ENCODE measurements at regions not wholly inside any gene's neighbourhood (a gene's known extent, or its start where the extent isn't known, plus 50 kb on each side); places are given as distances from the start of the nearest gene placed in this dataset.

DNA sequence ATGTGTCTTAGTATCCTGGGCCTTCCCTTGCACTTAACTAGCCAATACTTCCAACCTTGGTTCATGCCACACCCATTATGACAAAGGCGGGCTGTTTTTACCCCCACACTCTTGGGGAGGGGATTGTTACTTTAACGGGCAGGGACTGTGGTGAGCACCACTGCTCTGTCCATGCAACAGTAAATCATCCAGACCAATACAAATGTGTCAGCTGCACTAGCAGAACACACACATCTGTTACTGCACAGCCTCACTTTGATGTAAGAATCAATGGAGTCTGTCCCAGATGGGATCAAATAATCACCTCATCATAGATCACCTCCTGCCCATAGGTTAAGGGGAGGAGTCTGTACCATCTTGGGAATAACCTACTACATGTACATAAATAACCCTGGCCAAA lies 58.1 kb downstream of the NPAP1 start:
- H3K9me3 ChIP-seq (ENCODE audit: control insufficient read depth, insufficient read depth, low read depth, low read length) = no peaks in the 10 kb centered on the region; the same call in 1 of the 2 replicates
- ATAC-seq (no peak), DNase-seq (ENCODE audit: low read depth, low spot score) (no peak)
- H3K27me3 ChIP-seq (ENCODE audit: control insufficient read depth, insufficient read depth, low read length) = no peaks in the 10 kb centered on the region
- H3K4me1 ChIP-seq (ENCODE audit: control insufficient read depth, insufficient read depth, low read length) = no peaks in the 10 kb centered on the region
- POLR2A ChIA-PET = no interaction called here
- no peak for TF ChIP-seq SIN3A (IDR thresholded peaks at IDR 0.05; ENCODE audit: borderline replicate concordance, insufficient read depth, low read depth, low read length)
- no peak for TF ChIP-seq POLR2AphosphoS5 (IDR thresholded peaks at IDR 0.05; ENCODE audit: low read depth, low read length)
- TF ChIP-seq, protein P1, sequence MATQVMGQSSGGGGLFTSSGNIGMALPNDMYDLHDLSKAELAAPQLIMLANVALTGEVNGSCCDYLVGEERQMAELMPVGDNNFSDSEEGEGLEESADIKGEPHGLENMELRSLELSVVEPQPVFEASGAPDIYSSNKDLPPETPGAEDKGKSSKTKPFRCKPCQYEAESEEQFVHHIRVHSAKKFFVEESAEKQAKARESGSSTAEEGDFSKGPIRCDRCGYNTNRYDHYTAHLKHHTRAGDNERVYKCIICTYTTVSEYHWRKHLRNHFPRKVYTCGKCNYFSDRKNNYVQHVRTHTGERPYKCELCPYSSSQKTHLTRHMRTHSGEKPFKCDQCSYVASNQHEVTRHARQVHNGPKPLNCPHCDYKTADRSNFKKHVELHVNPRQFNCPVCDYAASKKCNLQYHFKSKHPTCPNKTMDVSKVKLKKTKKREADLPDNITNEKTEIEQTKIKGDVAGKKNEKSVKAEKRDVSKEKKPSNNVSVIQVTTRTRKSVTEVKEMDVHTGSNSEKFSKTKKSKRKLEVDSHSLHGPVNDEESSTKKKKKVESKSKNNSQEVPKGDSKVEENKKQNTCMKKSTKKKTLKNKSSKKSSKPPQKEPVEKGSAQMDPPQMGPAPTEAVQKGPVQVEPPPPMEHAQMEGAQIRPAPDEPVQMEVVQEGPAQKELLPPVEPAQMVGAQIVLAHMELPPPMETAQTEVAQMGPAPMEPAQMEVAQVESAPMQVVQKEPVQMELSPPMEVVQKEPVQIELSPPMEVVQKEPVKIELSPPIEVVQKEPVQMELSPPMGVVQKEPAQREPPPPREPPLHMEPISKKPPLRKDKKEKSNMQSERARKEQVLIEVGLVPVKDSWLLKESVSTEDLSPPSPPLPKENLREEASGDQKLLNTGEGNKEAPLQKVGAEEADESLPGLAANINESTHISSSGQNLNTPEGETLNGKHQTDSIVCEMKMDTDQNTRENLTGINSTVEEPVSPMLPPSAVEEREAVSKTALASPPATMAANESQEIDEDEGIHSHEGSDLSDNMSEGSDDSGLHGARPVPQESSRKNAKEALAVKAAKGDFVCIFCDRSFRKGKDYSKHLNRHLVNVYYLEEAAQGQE (IDR thresholded peaks at IDR 0.05; ENCODE audit: insufficient read depth in 1 of 2, low read depth in 2 of 2, low read length in 1 of 2) = no peak
- TF ChIP-seq, protein P2, sequence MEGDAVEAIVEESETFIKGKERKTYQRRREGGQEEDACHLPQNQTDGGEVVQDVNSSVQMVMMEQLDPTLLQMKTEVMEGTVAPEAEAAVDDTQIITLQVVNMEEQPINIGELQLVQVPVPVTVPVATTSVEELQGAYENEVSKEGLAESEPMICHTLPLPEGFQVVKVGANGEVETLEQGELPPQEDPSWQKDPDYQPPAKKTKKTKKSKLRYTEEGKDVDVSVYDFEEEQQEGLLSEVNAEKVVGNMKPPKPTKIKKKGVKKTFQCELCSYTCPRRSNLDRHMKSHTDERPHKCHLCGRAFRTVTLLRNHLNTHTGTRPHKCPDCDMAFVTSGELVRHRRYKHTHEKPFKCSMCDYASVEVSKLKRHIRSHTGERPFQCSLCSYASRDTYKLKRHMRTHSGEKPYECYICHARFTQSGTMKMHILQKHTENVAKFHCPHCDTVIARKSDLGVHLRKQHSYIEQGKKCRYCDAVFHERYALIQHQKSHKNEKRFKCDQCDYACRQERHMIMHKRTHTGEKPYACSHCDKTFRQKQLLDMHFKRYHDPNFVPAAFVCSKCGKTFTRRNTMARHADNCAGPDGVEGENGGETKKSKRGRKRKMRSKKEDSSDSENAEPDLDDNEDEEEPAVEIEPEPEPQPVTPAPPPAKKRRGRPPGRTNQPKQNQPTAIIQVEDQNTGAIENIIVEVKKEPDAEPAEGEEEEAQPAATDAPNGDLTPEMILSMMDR (IDR thresholded peaks at IDR 0.05) = no peak
- no peak for TF ChIP-seq TCF7L2 (IDR thresholded peaks at IDR 0.05; ENCODE audit: low read depth, low read length)
- BruUV-seq (replicated peaks) = no TSS peak
- no peaks in the 10 kb centered on the region for H3K36me3 ChIP-seq (ENCODE audit: control insufficient read depth, insufficient read depth, low read length)
- intact Hi-C loops (cut with micrococcal nuclease; ENCODE audit: unreplicated experiment) = no loop called here
- CTCF ChIA-PET = no interaction called here
- in situ Hi-C loops (cut with HindIII; ENCODE audit: low pct_unique_long_range_greater_than_20kb, low sequenced_read_pairs) = no loop called here
- H3K27ac ChIP-seq (ENCODE audit: low read length) = no peak overlapping the region
- no peak overlapping the region for H3K4me3 ChIP-seq (ENCODE audit: low read depth in 2 of 2, low read length in 2 of 2)

DNA sequence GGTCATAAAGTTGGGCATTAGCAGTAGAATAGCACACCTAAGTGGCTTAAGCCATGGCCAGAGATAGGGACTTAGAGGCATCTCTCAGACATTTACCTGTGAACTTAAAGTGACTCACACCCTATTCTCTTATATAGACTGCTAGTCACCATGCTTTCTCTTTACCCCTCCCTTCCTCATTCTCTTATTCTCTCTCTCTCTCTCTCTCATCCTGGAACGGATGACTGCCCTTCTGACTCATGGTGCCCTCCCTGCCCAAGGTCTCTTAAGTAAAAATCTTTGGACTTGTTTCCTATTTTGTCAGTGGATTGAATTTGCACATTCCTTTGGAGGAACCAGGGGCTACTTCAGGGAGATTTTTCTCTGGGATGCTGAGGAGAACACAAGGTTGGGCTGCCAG lies 58.8 kb downstream of the NPAP1 start:
- Histone ChIP-seq H3K4me3 (ENCODE audit: low read depth in 2 of 2, low read length in 2 of 2) (no peak overlapping the region), H3K4me1 (ENCODE audit: control insufficient read depth, insufficient read depth, low read length) (no peaks in the 10 kb centered on the region), H3K27ac (ENCODE audit: low read length) (no peak overlapping the region), H3K9me3 (ENCODE audit: control insufficient read depth, insufficient read depth, low read depth, low read length) (no peaks in the 10 kb centered on the region; the same call in 1 of the 2 replicates), H3K27me3 (ENCODE audit: control insufficient read depth, insufficient read depth, low read length) (no peaks in the 10 kb centered on the region), H3K36me3 (ENCODE audit: control insufficient read depth, insufficient read depth, low read length) (no peaks in the 10 kb centered on the region)
- CTCF ChIA-PET = no interaction called here
- intact Hi-C loops (cut with micrococcal nuclease; ENCODE audit: unreplicated experiment) = no loop called here
- TF ChIP-seq, protein P2 (IDR thresholded peaks at IDR 0.05) = no peak
- TF ChIP-seq SIN3A (IDR thresholded peaks at IDR 0.05; ENCODE audit: borderline replicate concordance, insufficient read depth, low read depth, low read length) (no peak), TCF7L2 (IDR thresholded peaks at IDR 0.05; ENCODE audit: low read depth, low read length) (no peak), POLR2AphosphoS5 (IDR thresholded peaks at IDR 0.05; ENCODE audit: low read depth, low read length) (no peak)
- TF ChIP-seq, protein P1 (IDR thresholded peaks at IDR 0.05; ENCODE audit: insufficient read depth in 1 of 2, low read depth in 2 of 2, low read length in 1 of 2) = no peak
- BruUV-seq (replicated peaks) = no TSS peak
- ATAC-seq (no peak), DNase-seq (ENCODE audit: low read depth, low spot score) (no peak)
- POLR2A ChIA-PET = no interaction called here
- in situ Hi-C loops (cut with HindIII; ENCODE audit: low pct_unique_long_range_greater_than_20kb, low sequenced_read_pairs) = no loop called here

Measured in Panc1 (cell line).